OCI-LY1 (cell line): ENCODE measurements at regions not wholly inside any gene's neighbourhood (a gene's known extent, or its start where the extent isn't known, plus 50 kb on each side); places are given as distances from the start of the nearest gene placed in this dataset.

Source experiments
- H2AFZ ChIP-seq: fragments of 200-600 bp; sonication (generic), shearing (Covaris generic); 2 replicates; pipeline ENCODE4 v1.6.0; 2014; ENCODE audit warnings: antibody characterized with exemption, mild to moderate bottlenecking, low read length
- H3F3A ChIP-seq: fragments of 200-600 bp; sonication (generic), shearing (Covaris generic); 2 replicates; pipeline ENCODE4 v1.6.0; 2014; ENCODE audit warnings: mild to moderate bottlenecking, antibody characterized with exemption, low read length, moderate library complexity; ENCODE audit not compliant: insufficient read depth
- H3K27ac ChIP-seq: fragments of 200-600 bp; sonication (generic); 2 replicates; pipeline ENCODE4 v1.5.1; 2014; ENCODE audit warnings: low read length, mixed run types, mild to moderate bottlenecking, low read depth; ENCODE audit not compliant: poor library complexity, severe bottlenecking
- H3K27me3 ChIP-seq: fragments of 200-600 bp; sonication (generic); 2 replicates; pipeline ENCODE4 v1.6.0; 2014; ENCODE audit warnings: antibody characterized with exemption, mild to moderate bottlenecking, low read length, moderate library complexity; ENCODE audit not compliant: insufficient read depth
- H3K36me3 ChIP-seq: fragments of 200-600 bp; sonication (generic); 2 replicates; pipeline ENCODE4 v1.6.1; 2014; ENCODE audit warnings: mild to moderate bottlenecking, antibody characterized with exemption, low read length, moderate library complexity, mixed read lengths; ENCODE audit not compliant: insufficient read depth
- H3K4me1 ChIP-seq: fragments of 200-600 bp; sonication (generic); 2 replicates; pipeline ENCODE4 v1.5.1; 2014; ENCODE audit warnings: mild to moderate bottlenecking, low read length, moderate library complexity; ENCODE audit not compliant: insufficient read depth, severe bottlenecking
- H3K4me2 ChIP-seq: fragments of 200-600 bp; sonication (generic), shearing (Covaris generic); 2 replicates; pipeline ENCODE4 v1.6.1; 2014; ENCODE audit warnings: low read length
- H3K4me3 ChIP-seq: fragments of 200-600 bp; sonication (generic); 2 replicates; pipeline ENCODE4 v1.5.1; 2014; ENCODE audit warnings: low read length, low read depth, mild to moderate bottlenecking, mixed read lengths; ENCODE audit not compliant: poor library complexity, severe bottlenecking
- H3K79me2 ChIP-seq: fragments of 200-600 bp; shearing (Covaris generic); 2 replicates; pipeline ENCODE4 v1.6.1; 2016; ENCODE audit warnings: mixed run types, low read length, mixed read lengths; ENCODE audit not compliant: insufficient read depth
- H3K9ac ChIP-seq: fragments of 200-600 bp; sonication (generic), shearing (Covaris generic); 2 replicates; pipeline ENCODE4 v1.6.1; 2014; ENCODE audit warnings: mild to moderate bottlenecking, low read length, mixed read lengths
- H3K9me2 ChIP-seq: fragments of 200-600 bp; sonication (generic), shearing (Covaris generic); 2 replicates; pipeline ENCODE4 v1.6.1; 2014; ENCODE audit warnings: low read depth, mild to moderate bottlenecking, low read length, mixed read lengths
- H3K9me3 ChIP-seq: fragments of 200-600 bp; shearing (Covaris generic); 2 replicates; pipeline ENCODE4 v1.6.1; 2014; ENCODE audit warnings: low read length, mixed read lengths
- H4K20me1 ChIP-seq: fragments of 200-600 bp; sonication (generic), shearing (Covaris generic); 2 replicates; pipeline ENCODE4 v1.6.0; 2016; ENCODE audit warnings: mild to moderate bottlenecking, low read length; ENCODE audit not compliant: insufficient read depth
- EZH2 ChIP-seq: fragments of 200-600 bp; sonication (generic), shearing (Covaris generic); IDR thresholded peaks from 2 replicates; pipeline ENCODE4 v1.8.0; 2017; ENCODE audit warnings: borderline replicate concordance, mixed run types, mild to moderate bottlenecking, antibody characterized with exemption, low read length, moderate library complexity, mixed read lengths
- TF ChIP-seq, protein P1 (sequence below): fragments of 200-600 bp; sonication (generic), shearing (Covaris generic); IDR thresholded peaks from 2 replicates; pipeline ENCODE4 v1.5.1; 2017; ENCODE audit warnings: mild to moderate bottlenecking, antibody characterized with exemption, low read length, moderate library complexity, mixed read lengths

DNA sequence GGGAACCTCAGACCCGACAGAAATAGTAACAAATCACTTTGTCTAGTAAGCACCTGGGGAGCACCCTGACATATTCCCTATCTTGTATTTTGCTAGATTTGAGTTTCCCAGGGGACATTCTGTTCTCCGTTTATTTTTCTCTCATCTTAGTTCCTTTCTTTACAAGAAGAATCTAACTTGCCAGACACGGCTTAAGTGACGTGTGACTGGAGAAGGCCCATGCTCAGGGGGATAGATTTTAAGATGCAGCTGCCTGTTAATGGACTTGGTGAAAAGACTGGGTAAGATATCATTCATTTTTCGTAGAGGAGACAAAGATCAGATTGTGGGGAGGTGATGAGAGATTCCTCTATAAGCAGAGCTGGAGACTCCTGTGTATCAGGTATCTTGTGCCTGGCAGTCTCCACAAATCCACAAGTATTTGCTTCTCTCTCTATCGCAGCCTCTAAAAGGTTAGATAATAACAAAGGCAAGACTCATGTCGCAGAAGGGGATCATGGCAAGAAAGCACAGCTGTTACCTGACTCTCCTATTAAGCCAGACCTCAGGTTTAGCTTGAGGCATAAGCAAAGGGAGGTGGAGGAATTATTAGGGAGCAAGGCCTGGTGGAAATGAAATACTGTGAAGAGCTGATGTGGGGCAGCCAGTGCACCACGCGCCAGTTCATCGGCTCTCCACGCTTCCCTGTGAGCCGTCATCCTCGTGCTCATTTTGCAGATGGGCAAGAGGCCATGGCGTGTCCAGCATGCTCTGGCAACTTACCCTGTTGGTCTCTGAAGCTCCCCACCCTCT, 347.2 kb upstream of the TNP1 start:
- H2AFZ ChIP-seq = no peak overlapping the region
- H3K27ac ChIP-seq = no peak overlapping the region
- no peaks in the 10 kb centered on the region for H3K9me3 ChIP-seq
- no peaks in the 10 kb centered on the region for H3K79me2 ChIP-seq
- H3K4me2 ChIP-seq = no peak overlapping the region
- TF ChIP-seq EZH2 = no peak
- TF ChIP-seq, protein P1, sequence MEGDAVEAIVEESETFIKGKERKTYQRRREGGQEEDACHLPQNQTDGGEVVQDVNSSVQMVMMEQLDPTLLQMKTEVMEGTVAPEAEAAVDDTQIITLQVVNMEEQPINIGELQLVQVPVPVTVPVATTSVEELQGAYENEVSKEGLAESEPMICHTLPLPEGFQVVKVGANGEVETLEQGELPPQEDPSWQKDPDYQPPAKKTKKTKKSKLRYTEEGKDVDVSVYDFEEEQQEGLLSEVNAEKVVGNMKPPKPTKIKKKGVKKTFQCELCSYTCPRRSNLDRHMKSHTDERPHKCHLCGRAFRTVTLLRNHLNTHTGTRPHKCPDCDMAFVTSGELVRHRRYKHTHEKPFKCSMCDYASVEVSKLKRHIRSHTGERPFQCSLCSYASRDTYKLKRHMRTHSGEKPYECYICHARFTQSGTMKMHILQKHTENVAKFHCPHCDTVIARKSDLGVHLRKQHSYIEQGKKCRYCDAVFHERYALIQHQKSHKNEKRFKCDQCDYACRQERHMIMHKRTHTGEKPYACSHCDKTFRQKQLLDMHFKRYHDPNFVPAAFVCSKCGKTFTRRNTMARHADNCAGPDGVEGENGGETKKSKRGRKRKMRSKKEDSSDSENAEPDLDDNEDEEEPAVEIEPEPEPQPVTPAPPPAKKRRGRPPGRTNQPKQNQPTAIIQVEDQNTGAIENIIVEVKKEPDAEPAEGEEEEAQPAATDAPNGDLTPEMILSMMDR = no peak
- H3K9ac ChIP-seq = no peak overlapping the region
- H3K9me2 ChIP-seq = no peaks in the 10 kb centered on the region
- no peaks in the 10 kb centered on the region for H4K20me1 ChIP-seq
- H3F3A ChIP-seq = no peaks in the 10 kb centered on the region
- H3K4me1 ChIP-seq = no peaks in the 10 kb centered on the region
- no peaks in the 10 kb centered on the region for H3K36me3 ChIP-seq
- no peaks in the 10 kb centered on the region for H3K27me3 ChIP-seq
- H3K4me3 ChIP-seq = no peak overlapping the region

DNA sequence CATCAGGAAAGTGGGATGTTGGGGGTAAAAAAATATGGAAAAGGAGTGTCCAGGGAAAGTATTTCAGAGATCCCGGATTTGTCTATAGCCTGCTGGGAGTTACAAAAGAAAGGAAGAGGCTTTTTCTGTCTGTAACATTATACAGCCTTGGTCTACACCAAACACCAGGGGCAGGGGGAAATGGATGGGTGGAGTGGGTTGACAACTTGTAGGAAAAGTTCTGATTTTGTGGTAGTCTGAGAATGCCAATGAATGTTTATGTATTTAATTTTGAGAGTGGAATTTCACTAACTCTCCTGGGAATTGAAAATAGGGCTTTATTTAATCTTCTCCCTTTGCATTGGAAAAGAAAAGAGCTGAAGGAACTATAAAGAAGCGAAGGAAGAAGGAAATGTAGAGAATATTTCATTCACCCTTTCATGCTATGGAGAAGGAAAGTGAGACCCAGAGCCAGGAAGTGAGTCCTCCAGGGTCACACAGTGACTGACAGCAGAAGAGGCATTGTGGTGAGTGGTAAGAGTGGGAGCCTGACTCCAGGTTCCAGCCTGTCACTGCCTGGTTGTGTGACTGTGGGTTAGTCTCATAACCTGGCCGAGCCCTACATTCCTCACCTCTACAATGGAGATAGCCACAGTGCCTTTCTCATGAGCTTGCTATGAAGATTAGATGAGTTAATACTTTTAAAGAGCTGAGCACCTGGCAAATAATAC, 346.3 kb upstream of the TNP1 start:
- no peaks in the 10 kb centered on the region for H3K4me1 ChIP-seq
- H3K4me2 ChIP-seq = no peak overlapping the region
- H3F3A ChIP-seq = no peaks in the 10 kb centered on the region
- no peaks in the 10 kb centered on the region for H3K79me2 ChIP-seq
- TF ChIP-seq, protein P1 = no peak
- TF ChIP-seq EZH2 = no peak
- no peak overlapping the region for H3K9ac ChIP-seq
- no peak overlapping the region for H3K27ac ChIP-seq
- H3K36me3 ChIP-seq = no peaks in the 10 kb centered on the region
- H3K27me3 ChIP-seq = no peaks in the 10 kb centered on the region
- H4K20me1 ChIP-seq = no peaks in the 10 kb centered on the region
- no peaks in the 10 kb centered on the region for H3K9me2 ChIP-seq
- H3K9me3 ChIP-seq = no peaks in the 10 kb centered on the region
- H2AFZ ChIP-seq = no peak overlapping the region
- no peak overlapping the region for H3K4me3 ChIP-seq

DNA sequence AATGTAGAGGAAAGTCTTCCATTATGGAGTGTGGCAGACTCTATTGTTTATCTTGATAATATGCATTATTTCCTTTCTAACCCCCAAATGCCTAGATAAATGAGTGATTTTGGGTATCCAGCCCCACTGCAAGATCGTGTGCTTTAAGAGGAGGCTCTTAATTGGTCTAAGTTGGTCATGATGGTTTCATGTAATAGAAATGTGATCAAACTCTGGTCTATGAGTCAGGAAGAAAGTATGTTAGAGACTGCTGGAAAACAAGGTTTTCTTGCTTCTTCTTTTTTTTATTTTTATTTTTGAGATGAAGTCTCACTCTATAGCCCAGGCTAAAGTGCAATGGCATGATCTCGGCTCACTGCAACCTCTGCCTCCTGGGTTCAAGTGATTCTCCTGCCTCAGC, 344.5 kb upstream of the TNP1 start:
- H4K20me1 ChIP-seq = no peaks in the 10 kb centered on the region
- no peaks in the 10 kb centered on the region for H3K9me2 ChIP-seq
- H3K36me3 ChIP-seq = no peaks in the 10 kb centered on the region
- H3K4me2 ChIP-seq = no peak overlapping the region
- no peaks in the 10 kb centered on the region for H3K79me2 ChIP-seq
- H3K27me3 ChIP-seq = no peaks in the 10 kb centered on the region
- no peaks in the 10 kb centered on the region for H3F3A ChIP-seq
- H3K9ac ChIP-seq = no peak overlapping the region
- H3K27ac ChIP-seq = no peak overlapping the region
- no peaks in the 10 kb centered on the region for H3K4me1 ChIP-seq
- no peaks in the 10 kb centered on the region for H3K9me3 ChIP-seq
- H2AFZ ChIP-seq = no peak overlapping the region
- H3K4me3 ChIP-seq = no peak overlapping the region
- TF ChIP-seq EZH2 = no peak

DNA sequence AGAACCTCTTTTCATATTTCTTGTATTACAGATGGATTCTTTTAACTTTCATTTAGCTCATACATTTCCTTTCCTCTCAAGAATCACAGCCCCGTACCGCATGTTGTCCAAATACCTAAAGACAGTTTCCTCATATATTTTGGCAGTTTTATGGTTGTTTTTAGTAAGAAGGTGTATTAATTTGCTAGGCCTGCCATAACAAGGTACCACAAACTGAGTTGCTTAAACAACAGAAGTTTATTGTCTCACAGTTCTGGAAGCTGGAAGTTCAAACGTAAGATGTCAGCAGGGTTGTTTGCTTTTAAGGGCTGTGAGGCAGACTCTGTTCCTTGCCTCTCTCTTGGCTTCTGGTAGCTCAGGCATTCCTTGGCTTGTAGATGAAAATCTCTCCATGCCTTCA, 343.2 kb upstream of the TNP1 start:
- H3K9me3 ChIP-seq = no peaks in the 10 kb centered on the region
- H2AFZ ChIP-seq = no peak overlapping the region
- no peak overlapping the region for H3K4me2 ChIP-seq
- no peaks in the 10 kb centered on the region for H3K27me3 ChIP-seq
- no peak overlapping the region for H3K9ac ChIP-seq
- no peaks in the 10 kb centered on the region for H3F3A ChIP-seq
- H3K79me2 ChIP-seq = no peaks in the 10 kb centered on the region
- H3K36me3 ChIP-seq = no peaks in the 10 kb centered on the region
- H3K27ac ChIP-seq = no peak overlapping the region
- no peak overlapping the region for H3K4me3 ChIP-seq
- H3K4me1 ChIP-seq = no peaks in the 10 kb centered on the region
- no peaks in the 10 kb centered on the region for H3K9me2 ChIP-seq
- no peaks in the 10 kb centered on the region for H4K20me1 ChIP-seq
- TF ChIP-seq, protein P1 = no peak
- no peak for TF ChIP-seq EZH2
